ENCODE measurements at regions not wholly inside any gene's neighbourhood (a gene's known extent, or its start where the extent isn't known, plus 50 kb on each side); places are given as distances from the start of the nearest gene placed in this dataset.
A peak's percentile ranks its signal among the peaks of the same experiment; 100 is the strongest.

DNA sequence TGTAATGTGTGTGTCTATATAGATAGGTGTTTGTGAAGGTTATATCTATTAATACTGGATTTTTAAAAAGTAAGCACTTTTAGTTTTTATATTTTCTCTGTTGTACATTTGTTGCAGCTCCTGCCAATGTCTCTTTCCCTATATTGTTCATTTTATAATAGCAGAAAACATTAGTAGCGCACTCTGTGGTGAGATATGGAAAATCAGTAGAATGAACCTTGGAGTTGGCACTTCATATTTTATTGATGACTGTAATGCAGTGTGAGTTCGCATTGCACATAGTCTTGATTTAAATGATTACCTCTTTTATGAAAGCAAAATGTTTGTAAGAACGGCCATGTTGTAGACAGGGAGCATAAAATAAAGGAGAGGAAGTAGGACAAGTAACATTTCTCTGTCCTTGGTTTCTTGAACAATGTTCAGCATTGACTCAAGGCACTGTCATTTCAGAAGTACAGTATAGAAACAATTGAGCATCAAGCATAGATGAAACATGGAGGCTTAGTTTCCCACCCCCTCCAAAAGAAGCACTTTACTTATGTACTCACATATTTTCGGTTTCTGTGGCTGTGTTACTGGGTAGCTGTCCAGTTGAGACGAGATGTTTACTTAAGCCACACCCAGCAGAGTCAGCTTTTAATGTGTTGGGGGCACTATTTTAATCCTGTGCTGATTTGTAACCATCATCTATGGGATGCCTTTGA lies 74.0 kb downstream of the TANC2 start:
- WGBS (ENCODE audit: insufficient coverage, low coverage, missing lambda C conversion rate) = 14% methylated on average over 5 of the region's 5 CpGs
- ChIA-PET POLR2A (interaction anchor here (0.6 to 0.8 kb wide), 3 partner anchors 10 to 434 kb away, joined by 3 to 7 read pairs (median 4); no protein-coding TSS in a partner anchor), CTCF (ENCODE audit: low intra/inter-chr PET ratio) (no interaction called here)
- peak in 1 of 4 experiments; percentile 20 for DNase-seq (ENCODE audit: extremely low read depth in 1 of 4, low spot score in 3 of 4)
- peaks cover 0 to 3% of the 10 kb centered on the region in 2 experiments; a peak in 1 of 5 replicates for H3K4me1 ChIP-seq (replicated peaks in 1 of 2; ENCODE audit: control insufficient read depth in 2 of 2, insufficient read depth in 2 of 2, low read length in 2 of 2)
- H3K9ac ChIP-seq (ENCODE audit: insufficient read depth in 1 of 2, low read depth in 2 of 2, low read length in 2 of 2) = no peak overlapping the region
- in situ Hi-C loops (cut with MboI) = no loop called here
- BruUV-seq (replicated peaks) = no TSS peak
- H3K9me3 ChIP-seq (replicated peaks; ENCODE audit: control insufficient read depth, insufficient read depth, low read depth, low read length) = no peaks in the 10 kb centered on the region
- no peak for FAIRE-seq
- no peaks in the 10 kb centered on the region for H4K20me1 ChIP-seq (replicated peaks; ENCODE audit: control insufficient read depth, insufficient read depth, low read length)
- H3K4me3 ChIP-seq = no peak overlapping the region
- H2AFZ ChIP-seq (ENCODE audit: low read depth, low read length) = peak overlapping the region; percentile 60
- H3K27ac ChIP-seq (ENCODE audit: extremely low read depth, low read depth, low read length) = peak overlapping the region; percentile 31; the same call in 1 of the 3 replicates
- peak overlapping the region; percentile 66 for H3K4me2 ChIP-seq (ENCODE audit: insufficient read depth, low read length)
- TF ChIP-seq ZNF124 (CRISPR knock-in tag; IDR thresholded peaks at IDR 0.05) (no peak), HLTF (IDR thresholded peaks at IDR 0.05) (no peak), FOXA1 (IDR thresholded peaks at IDR 0.05; ENCODE audit: borderline replicate concordance) (peak; percentile 44; the same call in 1 of the 2 replicates), RB1 (IDR thresholded peaks at IDR 0.05; ENCODE audit: low read depth) (no peak), ZNF354B (CRISPR knock-in tag; IDR thresholded peaks at IDR 0.05) (no peak), FOXA3 (CRISPR knock-in tag; conservative IDR thresholded peaks at IDR 0.05 in 1 of 2, IDR thresholded peaks at IDR 0.05 in 1 of 2) (peak; percentile 93 to 94), NCOA2 (IDR thresholded peaks at IDR 0.05; ENCODE audit: partially characterized antibody in 2 of 2) (no peak), CREBBP (IDR thresholded peaks at IDR 0.05; ENCODE audit: low read depth, low read length) (no peak), RUNX1 (IDR thresholded peaks at IDR 0.05; ENCODE audit: low read depth) (no peak)
- TF ChIP-seq, protein P1, sequence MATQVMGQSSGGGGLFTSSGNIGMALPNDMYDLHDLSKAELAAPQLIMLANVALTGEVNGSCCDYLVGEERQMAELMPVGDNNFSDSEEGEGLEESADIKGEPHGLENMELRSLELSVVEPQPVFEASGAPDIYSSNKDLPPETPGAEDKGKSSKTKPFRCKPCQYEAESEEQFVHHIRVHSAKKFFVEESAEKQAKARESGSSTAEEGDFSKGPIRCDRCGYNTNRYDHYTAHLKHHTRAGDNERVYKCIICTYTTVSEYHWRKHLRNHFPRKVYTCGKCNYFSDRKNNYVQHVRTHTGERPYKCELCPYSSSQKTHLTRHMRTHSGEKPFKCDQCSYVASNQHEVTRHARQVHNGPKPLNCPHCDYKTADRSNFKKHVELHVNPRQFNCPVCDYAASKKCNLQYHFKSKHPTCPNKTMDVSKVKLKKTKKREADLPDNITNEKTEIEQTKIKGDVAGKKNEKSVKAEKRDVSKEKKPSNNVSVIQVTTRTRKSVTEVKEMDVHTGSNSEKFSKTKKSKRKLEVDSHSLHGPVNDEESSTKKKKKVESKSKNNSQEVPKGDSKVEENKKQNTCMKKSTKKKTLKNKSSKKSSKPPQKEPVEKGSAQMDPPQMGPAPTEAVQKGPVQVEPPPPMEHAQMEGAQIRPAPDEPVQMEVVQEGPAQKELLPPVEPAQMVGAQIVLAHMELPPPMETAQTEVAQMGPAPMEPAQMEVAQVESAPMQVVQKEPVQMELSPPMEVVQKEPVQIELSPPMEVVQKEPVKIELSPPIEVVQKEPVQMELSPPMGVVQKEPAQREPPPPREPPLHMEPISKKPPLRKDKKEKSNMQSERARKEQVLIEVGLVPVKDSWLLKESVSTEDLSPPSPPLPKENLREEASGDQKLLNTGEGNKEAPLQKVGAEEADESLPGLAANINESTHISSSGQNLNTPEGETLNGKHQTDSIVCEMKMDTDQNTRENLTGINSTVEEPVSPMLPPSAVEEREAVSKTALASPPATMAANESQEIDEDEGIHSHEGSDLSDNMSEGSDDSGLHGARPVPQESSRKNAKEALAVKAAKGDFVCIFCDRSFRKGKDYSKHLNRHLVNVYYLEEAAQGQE (IDR thresholded peaks at IDR 0.05; ENCODE audit: borderline replicate concordance) = 0 out of 2 replicates have a peak, but pooled peaks have one; percentile 14
- TF ChIP-seq, protein P1 (CRISPR knock-in tag; IDR thresholded peaks at IDR 0.05; ENCODE audit: low read depth) = no peak
- TF ChIP-seq, protein P2, sequence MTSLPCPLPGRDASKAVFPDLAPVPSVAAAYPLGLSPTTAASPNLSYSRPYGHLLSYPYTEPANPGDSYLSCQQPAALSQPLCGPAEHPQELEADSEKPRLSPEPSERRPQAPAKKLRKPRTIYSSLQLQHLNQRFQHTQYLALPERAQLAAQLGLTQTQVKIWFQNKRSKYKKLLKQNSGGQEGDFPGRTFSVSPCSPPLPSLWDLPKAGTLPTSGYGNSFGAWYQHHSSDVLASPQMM (CRISPR knock-in tag; IDR thresholded peaks at IDR 0.05) = no peak
- TF ChIP-seq, protein P3, sequence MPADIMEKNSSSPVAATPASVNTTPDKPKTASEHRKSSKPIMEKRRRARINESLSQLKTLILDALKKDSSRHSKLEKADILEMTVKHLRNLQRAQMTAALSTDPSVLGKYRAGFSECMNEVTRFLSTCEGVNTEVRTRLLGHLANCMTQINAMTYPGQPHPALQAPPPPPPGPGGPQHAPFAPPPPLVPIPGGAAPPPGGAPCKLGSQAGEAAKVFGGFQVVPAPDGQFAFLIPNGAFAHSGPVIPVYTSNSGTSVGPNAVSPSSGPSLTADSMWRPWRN (IDR thresholded peaks at IDR 0.05; ENCODE audit: low read depth) = no peak
- no peak; the same call in 2 of the 3 replicates for ATAC-seq
- H3K79me2 ChIP-seq (ENCODE audit: control insufficient read depth, insufficient read depth, low read length) = no peaks in the 10 kb centered on the region
- no peaks in the 10 kb centered on the region for H3K27me3 ChIP-seq (ENCODE audit: control insufficient read depth in 2 of 2, insufficient read depth in 2 of 2, low read length in 2 of 2)
- H3K36me3 ChIP-seq (ENCODE audit: control insufficient read depth, insufficient read depth, low read length) = no peaks in the 10 kb centered on the region
- intact Hi-C loops (cut with micrococcal nuclease) = no loop called here
- no peaks in the 10 kb centered on the region for H3K9me1 ChIP-seq (ENCODE audit: control insufficient read depth, insufficient read depth, low read length)
